C4-2B (cell line): ENCODE measurements at regions not wholly inside any gene's neighbourhood (a gene's known extent, or its start where the extent isn't known, plus 50 kb on each side); places are given as distances from the start of the nearest gene placed in this dataset.

Experiments used
- CTCF ChIP-seq: fragments of 450-650 bp; conservative IDR thresholded peaks from 2 replicates; pipeline ENCODE4 v1.5.1; 2017; ENCODE audit warnings: mild to moderate bottlenecking
- ZFX ChIP-seq: fragments of 450-650 bp; IDR thresholded peaks from 2 replicates; pipeline ENCODE4 v1.6.1; 2017

- TF ChIP-seq CTCF, result no peak
- no peak for TF ChIP-seq ZFX
Measured at GRCh38 chr1:22325531-22326371, 125.9 kb upstream of the ZBTB40 start.
